ENCODE measurements at regions not wholly inside any gene's neighbourhood (a gene's known extent, or its start where the extent isn't known, plus 50 kb on each side); places are given as distances from the start of the nearest gene placed in this dataset.

DNA sequence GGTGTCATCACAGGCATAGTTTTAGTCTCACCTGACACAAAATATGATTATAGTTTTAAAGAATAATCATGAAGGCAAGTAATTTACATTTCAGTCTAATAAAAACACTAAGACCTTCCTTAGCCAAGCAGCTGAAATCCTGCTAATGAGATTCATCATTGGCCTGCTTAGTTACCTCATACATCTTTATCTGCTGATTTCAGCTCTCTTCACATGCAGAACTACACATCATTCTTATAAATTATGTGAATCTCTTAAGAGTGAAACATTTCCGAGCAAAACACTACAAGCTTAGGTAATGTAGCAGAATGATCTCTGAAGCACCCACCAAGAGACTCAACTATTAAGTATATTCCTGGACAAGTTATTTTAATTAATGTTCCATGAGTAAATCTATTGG lies 198.1 kb downstream of the DPY19L2 start:
- DNase-seq (ENCODE audit: extremely low spot score) = no peak
- CTCF ChIA-PET = no interaction called here
- TF ChIP-seq CTBP1 (IDR thresholded peaks at IDR 0.05; ENCODE audit: borderline replicate concordance) (no peak), L3MBTL2 (conservative IDR thresholded peaks at IDR 0.05) (no peak)
- POLR2A ChIA-PET = no interaction called here

DNA sequence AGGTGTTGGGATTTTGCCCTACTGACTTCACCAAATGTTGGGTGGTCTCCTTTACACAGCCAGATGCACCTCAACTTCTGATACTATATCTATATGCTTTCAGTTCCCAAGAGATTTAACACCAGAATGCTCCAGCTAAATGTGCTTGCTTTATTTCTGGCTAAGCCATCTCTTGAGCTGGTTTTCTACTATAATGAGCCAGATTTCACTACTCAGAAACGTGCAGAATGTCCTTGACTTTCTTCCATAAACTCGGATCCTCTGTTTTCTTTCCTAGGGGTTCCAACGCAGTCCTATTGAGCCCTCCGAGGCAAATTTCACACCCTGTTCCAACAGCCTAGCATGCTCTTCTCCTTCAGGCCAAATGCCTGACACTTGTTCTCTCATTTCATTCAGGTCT lies 200.3 kb downstream of the DPY19L2 start:
- no peak for DNase-seq (ENCODE audit: extremely low spot score)
- no peak for TF ChIP-seq BHLHE40 (IDR thresholded peaks at IDR 0.05; ENCODE audit: borderline replicate concordance)
- TF ChIP-seq TARDBP (IDR thresholded peaks at IDR 0.05) = no peak
- no peak for TF ChIP-seq FOXM1 (IDR thresholded peaks at IDR 0.05; ENCODE audit: borderline replicate concordance)
- TF ChIP-seq SUZ12 (IDR thresholded peaks at IDR 0.05) = no peak
- TF ChIP-seq HDGF (IDR thresholded peaks at IDR 0.05; ENCODE audit: borderline replicate concordance) = no peak
- no peak for TF ChIP-seq SP1 (IDR thresholded peaks at IDR 0.05)
- TF ChIP-seq FOXK2 (IDR thresholded peaks at IDR 0.05) = no peak
- TF ChIP-seq FOXA1 (IDR thresholded peaks at IDR 0.05) = no peak
- no peak for TF ChIP-seq NFRKB (IDR thresholded peaks at IDR 0.05)
- TF ChIP-seq CTBP1 (IDR thresholded peaks at IDR 0.05; ENCODE audit: borderline replicate concordance) = no peak
- TF ChIP-seq ARNT (IDR thresholded peaks at IDR 0.05) = no peak
- TF ChIP-seq ZNF384 (IDR thresholded peaks at IDR 0.05) = no peak
- TF ChIP-seq ELF4 (IDR thresholded peaks at IDR 0.05) = no peak
- no peak for TF ChIP-seq LEF1 (IDR thresholded peaks at IDR 0.05; ENCODE audit: borderline replicate concordance)
- TF ChIP-seq, protein P1, sequence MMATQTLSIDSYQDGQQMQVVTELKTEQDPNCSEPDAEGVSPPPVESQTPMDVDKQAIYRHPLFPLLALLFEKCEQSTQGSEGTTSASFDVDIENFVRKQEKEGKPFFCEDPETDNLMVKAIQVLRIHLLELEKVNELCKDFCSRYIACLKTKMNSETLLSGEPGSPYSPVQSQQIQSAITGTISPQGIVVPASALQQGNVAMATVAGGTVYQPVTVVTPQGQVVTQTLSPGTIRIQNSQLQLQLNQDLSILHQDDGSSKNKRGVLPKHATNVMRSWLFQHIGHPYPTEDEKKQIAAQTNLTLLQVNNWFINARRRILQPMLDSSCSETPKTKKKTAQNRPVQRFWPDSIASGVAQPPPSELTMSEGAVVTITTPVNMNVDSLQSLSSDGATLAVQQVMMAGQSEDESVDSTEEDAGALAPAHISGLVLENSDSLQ (IDR thresholded peaks at IDR 0.05) = no peak
- CTCF ChIA-PET = interaction anchor here (0.6 kb wide), 1 partner anchor 160 kb away, joined by 3 read pairs; no protein-coding TSS in a partner anchor
- POLR2A ChIA-PET = no interaction called here

DNA sequence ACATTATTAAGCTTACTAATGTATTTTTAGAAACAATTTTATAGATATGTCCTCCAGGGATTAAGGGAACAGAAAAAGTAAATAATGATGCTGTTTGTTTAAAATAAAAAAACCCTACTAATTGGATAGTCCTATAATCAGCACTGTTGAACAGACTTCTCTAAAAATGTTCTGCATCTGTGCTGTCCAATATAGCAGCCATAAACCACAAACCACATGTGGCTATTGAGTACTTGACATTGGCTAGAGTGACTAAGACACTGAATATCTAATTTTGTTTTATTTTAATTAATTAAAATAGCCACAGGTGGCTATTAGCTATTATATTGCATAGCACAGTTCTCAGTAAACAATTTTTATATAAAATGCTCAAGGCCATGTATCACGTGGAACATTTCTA lies 210.4 kb downstream of the DPY19L2 start:
- TF ChIP-seq L3MBTL2 (conservative IDR thresholded peaks at IDR 0.05) (no peak), NFRKB (IDR thresholded peaks at IDR 0.05) (no peak), FOXK2 (IDR thresholded peaks at IDR 0.05) (no peak), TARDBP (IDR thresholded peaks at IDR 0.05) (no peak), LEF1 (IDR thresholded peaks at IDR 0.05; ENCODE audit: borderline replicate concordance) (no peak), ARNT (IDR thresholded peaks at IDR 0.05) (no peak), FOXA1 (IDR thresholded peaks at IDR 0.05) (no peak), SP1 (IDR thresholded peaks at IDR 0.05) (no peak), SUZ12 (IDR thresholded peaks at IDR 0.05) (no peak)
- TF ChIP-seq, protein P1 (IDR thresholded peaks at IDR 0.05) = no peak
- CTCF ChIA-PET = interaction anchor here (1.1 kb wide), 1 partner anchor 38 kb away, joined by 4 read pairs; no protein-coding TSS in a partner anchor

DNA sequence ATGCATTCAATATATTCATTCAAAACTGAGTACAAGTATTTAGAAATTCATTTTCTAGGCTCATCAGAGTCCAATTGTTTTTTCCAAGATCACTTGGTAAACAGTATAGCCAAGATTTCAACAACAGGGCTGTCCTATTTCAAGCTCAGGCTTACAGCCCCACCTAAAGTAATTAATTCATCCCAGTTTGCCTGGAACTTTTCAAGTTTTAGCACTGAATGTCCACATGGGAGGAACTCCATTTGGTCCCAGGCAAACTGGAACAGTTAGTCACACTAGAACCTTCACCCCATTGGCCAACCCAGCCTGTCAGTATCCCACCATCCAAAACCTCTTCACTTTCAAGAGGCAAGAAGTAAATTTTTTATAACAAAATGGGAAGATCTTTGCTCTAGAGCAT lies 210.9 kb downstream of the DPY19L2 start:
- TF ChIP-seq, protein P1 (IDR thresholded peaks at IDR 0.05) = no peak
- TF ChIP-seq FOXA1 (IDR thresholded peaks at IDR 0.05) (no peak), BHLHE40 (IDR thresholded peaks at IDR 0.05; ENCODE audit: borderline replicate concordance) (no peak), TARDBP (IDR thresholded peaks at IDR 0.05) (no peak), ELF4 (IDR thresholded peaks at IDR 0.05) (no peak), LEF1 (IDR thresholded peaks at IDR 0.05; ENCODE audit: borderline replicate concordance) (no peak), ZNF384 (IDR thresholded peaks at IDR 0.05) (no peak), NFRKB (IDR thresholded peaks at IDR 0.05) (no peak), FOXK2 (IDR thresholded peaks at IDR 0.05) (no peak)
- no peak for DNase-seq (ENCODE audit: extremely low spot score)
- ChIA-PET POLR2A (no interaction called here), CTCF (interaction anchor here (1.1 kb wide), 1 partner anchor 37 kb away, joined by 4 read pairs; no protein-coding TSS in a partner anchor)

More for the DNA sequence above, 210.4 kb downstream of the DPY19L2 start:
- DNase-seq (ENCODE audit: extremely low spot score) = no peak
- POLR2A ChIA-PET = no interaction called here

DNA sequence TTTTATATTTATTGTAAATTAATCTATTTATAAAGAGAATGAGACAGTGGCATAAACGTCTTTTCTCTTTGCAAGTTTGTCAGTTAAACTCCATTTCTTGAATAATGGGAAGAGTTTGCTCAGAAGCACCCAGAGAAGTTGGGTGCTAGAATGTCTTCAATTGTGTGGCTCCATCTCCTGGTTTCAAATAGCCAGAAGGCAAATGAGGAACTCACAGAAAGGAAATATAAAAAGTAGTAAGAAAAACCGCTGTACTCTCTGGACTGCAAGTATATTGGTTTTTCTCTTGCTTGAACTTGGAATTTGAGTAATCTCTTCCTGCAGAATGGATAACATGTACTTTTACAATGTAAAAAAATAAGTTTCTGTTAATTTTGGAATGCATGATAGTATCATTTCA lies 217.5 kb downstream of the DPY19L2 start:
- no peak for DNase-seq (ENCODE audit: extremely low spot score)
- TF ChIP-seq BHLHE40 (IDR thresholded peaks at IDR 0.05; ENCODE audit: borderline replicate concordance) = no peak
- no peak for TF ChIP-seq HDGF (IDR thresholded peaks at IDR 0.05; ENCODE audit: borderline replicate concordance)
- TF ChIP-seq ELF4 (IDR thresholded peaks at IDR 0.05) = no peak
- ChIA-PET CTCF (no interaction called here), POLR2A (no interaction called here)

DNA sequence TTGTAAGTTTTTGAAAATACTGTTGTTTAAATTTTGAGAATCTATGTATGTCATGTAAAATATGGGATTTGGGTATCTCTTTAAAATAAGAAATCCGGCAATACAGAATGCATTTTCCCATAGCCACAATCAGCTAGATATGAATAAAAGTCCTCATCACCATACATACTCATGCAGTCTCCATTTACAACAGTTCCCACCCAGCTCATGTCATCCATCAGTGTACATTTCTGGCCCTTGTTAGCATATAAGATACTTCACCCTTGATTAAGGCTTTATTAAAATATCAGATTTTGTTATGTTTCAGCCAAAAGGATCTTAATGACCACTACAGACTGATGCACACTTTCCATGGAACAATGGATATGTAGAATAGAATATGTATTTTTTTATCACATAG lies 218.0 kb downstream of the DPY19L2 start:
- ChIA-PET POLR2A (no interaction called here), CTCF (no interaction called here)
- no peak for DNase-seq (ENCODE audit: extremely low spot score)
- no peak for TF ChIP-seq SP1 (IDR thresholded peaks at IDR 0.05)
- TF ChIP-seq HDGF (IDR thresholded peaks at IDR 0.05; ENCODE audit: borderline replicate concordance) = no peak
- no peak for TF ChIP-seq CTBP1 (IDR thresholded peaks at IDR 0.05; ENCODE audit: borderline replicate concordance)
- no peak for TF ChIP-seq TARDBP (IDR thresholded peaks at IDR 0.05)
- no peak for TF ChIP-seq FOXA1 (IDR thresholded peaks at IDR 0.05)
- no peak for TF ChIP-seq SUZ12 (IDR thresholded peaks at IDR 0.05)
- no peak for TF ChIP-seq BHLHE40 (IDR thresholded peaks at IDR 0.05; ENCODE audit: borderline replicate concordance)
- TF ChIP-seq L3MBTL2 (conservative IDR thresholded peaks at IDR 0.05) = no peak
- no peak for TF ChIP-seq NFRKB (IDR thresholded peaks at IDR 0.05)
- TF ChIP-seq ARNT (IDR thresholded peaks at IDR 0.05) = no peak
- no peak for TF ChIP-seq FOXK2 (IDR thresholded peaks at IDR 0.05)
- TF ChIP-seq, protein P1 (IDR thresholded peaks at IDR 0.05) = no peak
- no peak for TF ChIP-seq FOXM1 (IDR thresholded peaks at IDR 0.05; ENCODE audit: borderline replicate concordance)
- TF ChIP-seq LEF1 (IDR thresholded peaks at IDR 0.05; ENCODE audit: borderline replicate concordance) = no peak
- no peak for TF ChIP-seq ELF4 (IDR thresholded peaks at IDR 0.05)
- TF ChIP-seq ZNF384 (IDR thresholded peaks at IDR 0.05) = no peak
